Left cardiac atrium (tissue), 4 donors: ENCODE measurements at regions not wholly inside any gene's neighbourhood (a gene's known extent, or its start where the extent isn't known, plus 50 kb on each side); places are given as distances from the start of the nearest gene placed in this dataset.
"Not testable (repeated sequence)": the region's sequence is repeated elsewhere in the genome, so short reads cannot be mapped to it uniquely, and the experiment has no call there.

ENCODE experiments used
- ATAC-seq, 2 donors: fragments of 200-7000 bp; cut with Tn5 transposase; one replicate each; pipeline ENCODE4 v1.9.1; 2020; ENCODE audit warnings: mild to moderate bottlenecking in 2 of 2, moderate library complexity in 2 of 2
- DNase-seq: peaks from one replicate; pipeline ENCODE4 v3.0.0-alpha.2; 2020
- intact Hi-C, 2 donors: fragments of 100-400 bp; cut with DNase I; formaldehyde crosslinking; loops; one replicate each; pipeline versions ENCODE4 v1.14.1 to v1.15.1; 2022 to 2023
- donor health status: DM: no; HTN: yes; CAD: no.
- donor health status: DM: no; HTN: yes; CAD: no; lungs with severe emphysema.
- donor health status: DM: yes; HTN: yes; CAD: no.
- donor health status: Dilated cardiomyopathy.

GRCh38 chr18:42296192-42296591, 341.2 kb downstream of the PIK3C3 start:
- intact Hi-C loops = loop anchor here in 1 of 2 donors (10.0 kb wide), 1 partner anchor 181 kb away; no protein-coding TSS in a partner anchor
- ATAC-seq = no peak

GRCh38 chr18:42296723-42297122, 341.7 kb downstream of the PIK3C3 start:
- DNase-seq (no peak), ATAC-seq (no peak)
- intact Hi-C loops = loop anchor here in 1 of 2 donors (10.0 kb wide), 1 partner anchor 182 kb away; no protein-coding TSS in a partner anchor

More at GRCh38 chr18:42296192-42296591, 341.2 kb downstream of the PIK3C3 start:
- no peak for DNase-seq

GRCh38 chr18:42298759-42299675, 344.0 kb downstream of the PIK3C3 start:
- intact Hi-C loops = loop anchor here in 1 of 2 donors (10.0 kb wide), 1 partner anchor 184 kb away; no protein-coding TSS in a partner anchor
- ATAC-seq (peak; percentile 74 to 97), DNase-seq (peak; percentile 69)

GRCh38 chr18:42305869-42306593, 351.0 kb downstream of the PIK3C3 start:
- peak in 1 of 2 donors; percentile 30 for ATAC-seq
- intact Hi-C loops = loop anchor here in 1 of 2 donors (10.0 kb wide), 1 partner anchor 289 kb away; no protein-coding TSS in a partner anchor

GRCh38 chr18:42306594-42306980, 351.6 kb downstream of the PIK3C3 start:
- no peak for DNase-seq
- ATAC-seq = no peak
- intact Hi-C loops = loop anchor here in 1 of 2 donors (10.0 kb wide), 1 partner anchor 288 kb away; no protein-coding TSS in a partner anchor

More at GRCh38 chr18:42305869-42306593, 351.0 kb downstream of the PIK3C3 start:
- no peak for DNase-seq

- peak; percentile 35 for DNase-seq
- intact Hi-C loops = no loop called here
- ATAC-seq = peak; percentile 19 to 92
These were observed 355.9 kb downstream of the PIK3C3 start for GRCh38 chr18:42310956-42311355.

GRCh38 chr18:42326752-42327151, 371.7 kb downstream of the PIK3C3 start:
- ATAC-seq = no peak
- DNase-seq = no peak
- intact Hi-C loops = no loop called here

GRCh38 chr18:42328931-42329330, 373.9 kb downstream of the PIK3C3 start:
- intact Hi-C loops = no loop called here
- ATAC-seq = no peak
- DNase-seq = no peak

- intact Hi-C loops = no loop called here
- no peak for DNase-seq
- no peak for ATAC-seq
These were observed 375.3 kb downstream of the PIK3C3 start for GRCh38 chr18:42330296-42330695.

GRCh38 chr18:42333558-42333957, 378.5 kb downstream of the PIK3C3 start:
- intact Hi-C loops = no loop called here

GRCh38 chr18:42334931-42335330, 379.9 kb downstream of the PIK3C3 start:
- DNase-seq (no peak), ATAC-seq (no peak)
- intact Hi-C loops = no loop called here

More at GRCh38 chr18:42333558-42333957, 378.5 kb downstream of the PIK3C3 start:
- no peak for DNase-seq
- no peak for ATAC-seq

GRCh38 chr18:42336139-42336538, 381.1 kb downstream of the PIK3C3 start:
- ATAC-seq (no peak), DNase-seq (no peak)
- intact Hi-C loops = no loop called here

GRCh38 chr18:42337337-42337736, 382.3 kb downstream of the PIK3C3 start:
- intact Hi-C loops, ATAC-seq, DNase-seq: not testable (repeated sequence)

- no peak for DNase-seq
- ATAC-seq = no peak
- intact Hi-C loops = no loop called here
These were observed 383.6 kb downstream of the PIK3C3 start for GRCh38 chr18:42338683-42339082.

- DNase-seq (no peak), ATAC-seq (peak in 1 of 2 donors; percentile 32)
- intact Hi-C loops = no loop called here
These were observed 384.3 kb downstream of the PIK3C3 start for GRCh38 chr18:42339372-42339771.

GRCh38 chr18:42340423-42341009, 385.5 kb downstream of the PIK3C3 start:
- DNase-seq = no peak
- intact Hi-C loops = no loop called here
- no peak for ATAC-seq

GRCh38 chr18:42341423-42341822, 386.4 kb downstream of the PIK3C3 start:
- ATAC-seq = no peak
- DNase-seq = no peak
- intact Hi-C loops = no loop called here

GRCh38 chr18:42348722-42349121, 393.7 kb downstream of the PIK3C3 start:
- intact Hi-C loops = no loop called here
- no peak for ATAC-seq

GRCh38 chr18:42351455-42351854, 396.4 kb downstream of the PIK3C3 start:
- DNase-seq (no peak), ATAC-seq (no peak)
- intact Hi-C loops = no loop called here

More at GRCh38 chr18:42348722-42349121, 393.7 kb downstream of the PIK3C3 start:
- no peak for DNase-seq
